Activated CD8-positive, alpha-beta memory T cell treated with anti-CD3 and anti-CD28 coated beads, Interleukin-2, amount 10 ng/mL, durations not matched to agents 7 days and 5 days (primary cell): ENCODE measurements at regions not wholly inside any gene's neighbourhood (a gene's known extent, or its start where the extent isn't known, plus 50 kb on each side); places are given as distances from the start of the nearest gene placed in this dataset.

Experiments used
- ATAC-seq: fragments of 150-1000 bp; cut with Tn5 transposase; one replicate; pipeline ENCODE4 v1.10.0; 2021; ENCODE audit warnings: moderate library complexity
- CTCF ChIA-PET: fragments of 350-600 bp; sonication (Branson Sonifier 250); formaldehyde crosslinking; loops from one replicate; lab custom pipeline; 2021; ENCODE audit warnings: antibody characterized with exemption; lab: Charles Lee
- DNase-seq: peaks from one replicate; pipeline ENCODE4 v3.0.0-alpha.2; 2020
- H3K27ac Mint-ChIP-seq: one replicate; pipeline ENCODE4 v1.8.0; 2021; ENCODE audit warnings: mild to moderate bottlenecking, mixed read lengths
- H3K27me3 Mint-ChIP-seq: one replicate; pipeline ENCODE4 v1.8.0; 2021; ENCODE audit warnings: mixed read lengths
- H3K36me3 Mint-ChIP-seq: one replicate; pipeline ENCODE4 v1.8.0; 2021; ENCODE audit warnings: mild to moderate bottlenecking, mixed read lengths
- H3K4me1 Mint-ChIP-seq: one replicate; pipeline ENCODE4 v1.8.0; 2021; ENCODE audit warnings: mixed read lengths
- H3K4me3 Mint-ChIP-seq: one replicate; pipeline ENCODE4 v1.8.0; 2021; ENCODE audit warnings: mild to moderate bottlenecking, moderate library complexity, mixed read lengths
- H3K9me3 Mint-ChIP-seq: one replicate; pipeline ENCODE4 v1.8.0; 2022; ENCODE audit warnings: low read depth, mixed read lengths

- Mint-ChIP-seq H3K9me3 (no peaks in the 10 kb centered on the region), H3K36me3 (no peaks in the 10 kb centered on the region), H3K4me3 (no peak overlapping the region), H3K4me1 (no peaks in the 10 kb centered on the region), H3K27me3 (no peaks in the 10 kb centered on the region), H3K27ac (no peak overlapping the region)
- ATAC-seq (no peak), DNase-seq (no peak)
- CTCF ChIA-PET: no interaction called here
Measured at GRCh38 chr5:143717400-143717799, 94.6 kb upstream of the HMHB1 start.

- no peak overlapping the region for H3K27ac Mint-ChIP-seq
- no peak for DNase-seq
- no peaks in the 10 kb centered on the region for H3K36me3 Mint-ChIP-seq
- CTCF ChIA-PET: no interaction called here
- H3K9me3 Mint-ChIP-seq: no peaks in the 10 kb centered on the region
- no peaks in the 10 kb centered on the region for H3K4me1 Mint-ChIP-seq
- ATAC-seq: no peak
- H3K27me3 Mint-ChIP-seq: no peaks in the 10 kb centered on the region
- no peak overlapping the region for H3K4me3 Mint-ChIP-seq
Measured at GRCh38 chr5:143716881-143717280, 95.1 kb upstream of the HMHB1 start.

- Mint-ChIP-seq H3K36me3 (no peaks in the 10 kb centered on the region), H3K9me3 (no peaks in the 10 kb centered on the region), H3K27ac (no peak overlapping the region), H3K4me3 (no peak overlapping the region), H3K4me1 (no peaks in the 10 kb centered on the region), H3K27me3 (no peaks in the 10 kb centered on the region)
- DNase-seq (no peak), ATAC-seq (no peak)
- CTCF ChIA-PET: no interaction called here
Measured at GRCh38 chr5:143715616-143716015, 96.3 kb upstream of the HMHB1 start.

- H3K9me3 Mint-ChIP-seq: no peaks in the 10 kb centered on the region
- H3K27me3 Mint-ChIP-seq: no peaks in the 10 kb centered on the region
- DNase-seq: no peak
- H3K4me3 Mint-ChIP-seq: no peak overlapping the region
- H3K36me3 Mint-ChIP-seq: no peaks in the 10 kb centered on the region
- no peaks in the 10 kb centered on the region for H3K4me1 Mint-ChIP-seq
- H3K27ac Mint-ChIP-seq: no peak overlapping the region
- ATAC-seq: no peak
- CTCF ChIA-PET: no interaction called here
Measured at GRCh38 chr5:143714629-143715028, 97.3 kb upstream of the HMHB1 start.

DNA sequence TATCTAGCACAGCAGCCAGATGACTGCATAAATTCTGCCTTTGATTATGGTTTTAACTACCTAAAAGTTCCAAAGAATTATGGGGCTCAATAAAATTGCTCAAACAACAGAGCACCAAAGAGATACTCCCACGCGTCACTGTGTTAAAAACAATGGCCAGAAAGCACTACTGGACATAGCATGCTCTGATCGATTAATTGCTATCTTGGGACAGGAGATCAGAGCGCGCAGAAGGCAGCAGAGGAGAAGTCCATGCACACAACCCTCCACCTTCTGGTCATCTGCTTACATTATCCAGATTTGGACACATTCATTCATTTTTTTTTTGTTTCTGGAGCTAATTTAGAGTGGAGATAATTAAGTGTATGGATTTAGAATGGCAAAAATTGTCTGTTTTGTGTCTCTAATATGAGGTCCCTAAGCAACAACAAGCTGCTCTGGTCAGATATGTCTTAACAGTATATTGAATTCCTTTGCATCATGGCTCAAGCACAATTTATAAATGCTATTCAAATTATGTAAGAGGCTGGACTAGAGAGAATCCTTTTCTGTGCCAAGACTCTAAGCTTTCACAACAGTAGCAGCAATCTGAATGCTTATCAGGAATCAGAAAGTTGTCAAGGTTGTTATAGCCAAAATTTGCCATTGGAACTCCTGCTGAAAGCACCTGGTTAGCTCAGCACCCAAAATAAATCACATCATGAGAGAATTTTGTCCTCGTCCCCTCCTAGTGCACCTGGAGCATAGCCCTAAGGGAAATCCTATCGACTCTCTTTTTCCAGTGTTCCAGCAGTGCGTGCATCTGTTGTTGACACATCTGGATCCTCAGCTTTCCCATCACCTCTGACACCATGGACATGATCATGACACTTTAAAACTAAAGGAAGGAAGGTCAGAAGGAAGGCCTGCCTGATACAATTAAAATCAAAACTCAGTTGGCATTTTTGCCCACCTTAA lies 98.6 kb upstream of the HMHB1 start:
- Mint-ChIP-seq H3K9me3 (no peaks in the 10 kb centered on the region), H3K4me3 (no peak overlapping the region), H3K27me3 (no peaks in the 10 kb centered on the region), H3K36me3 (no peaks in the 10 kb centered on the region), H3K27ac (no peak overlapping the region), H3K4me1 (peaks cover 3% of the 10 kb centered on the region)
- ATAC-seq (no peak), DNase-seq (no peak)
- CTCF ChIA-PET: no interaction called here

DNA sequence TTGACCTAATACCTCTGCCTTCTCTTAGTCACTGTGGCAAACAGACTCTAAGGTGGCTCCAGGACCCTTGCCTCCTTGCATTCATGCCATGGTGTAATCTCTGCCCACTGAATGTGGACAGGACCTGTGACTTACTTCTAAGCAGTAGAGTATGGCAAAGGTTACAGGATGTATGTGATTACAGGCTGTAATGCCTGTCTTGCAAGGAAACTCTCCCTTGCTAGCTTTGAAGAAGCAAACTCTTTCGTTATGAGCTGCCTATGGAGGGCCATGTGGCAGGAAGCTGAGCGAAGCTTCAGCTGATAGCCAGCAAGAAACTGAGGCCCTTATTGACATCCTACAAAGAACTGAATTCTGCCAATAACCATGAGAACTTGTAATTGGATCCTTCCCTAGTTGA lies 103.3 kb upstream of the HMHB1 start:
- Mint-ChIP-seq H3K27me3 (no peaks in the 10 kb centered on the region), H3K4me3 (no peak overlapping the region), H3K9me3 (no peaks in the 10 kb centered on the region), H3K27ac (no peak overlapping the region), H3K4me1 (peaks cover 3% of the 10 kb centered on the region), H3K36me3 (no peaks in the 10 kb centered on the region)
- CTCF ChIA-PET: no interaction called here
- ATAC-seq: peak; percentile 30
- DNase-seq: no peak

DNA sequence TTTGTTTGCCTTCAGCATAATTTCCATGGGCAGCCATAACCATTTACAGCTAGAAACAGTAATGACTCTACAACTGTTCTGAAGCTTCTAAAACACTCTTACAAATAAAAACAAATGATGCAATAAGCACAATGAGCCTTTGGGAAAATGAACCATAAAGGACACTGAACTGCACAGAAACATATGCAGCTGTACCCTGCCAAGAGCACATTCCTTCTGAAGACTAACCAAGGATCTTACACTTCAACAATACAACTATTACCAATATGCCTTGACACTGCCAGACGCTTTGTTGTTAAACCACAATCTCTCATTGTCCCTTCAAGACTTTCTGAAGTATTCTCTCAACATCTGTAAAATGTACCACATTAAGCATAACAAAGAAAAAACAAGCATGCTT lies 104.2 kb upstream of the HMHB1 start:
- H3K9me3 Mint-ChIP-seq: no peaks in the 10 kb centered on the region
- peaks cover 3% of the 10 kb centered on the region for H3K4me1 Mint-ChIP-seq
- ATAC-seq: no peak
- no peak overlapping the region for H3K4me3 Mint-ChIP-seq
- no peak for DNase-seq
- no peaks in the 10 kb centered on the region for H3K36me3 Mint-ChIP-seq
- H3K27me3 Mint-ChIP-seq: no peaks in the 10 kb centered on the region
- CTCF ChIA-PET: no interaction called here
- H3K27ac Mint-ChIP-seq: no peak overlapping the region

GRCh38 chr5:143705381-143705780 lies 106.6 kb upstream of the HMHB1 start:
- DNase-seq (no peak), ATAC-seq (no peak)
- Mint-ChIP-seq H3K9me3 (no peaks in the 10 kb centered on the region), H3K36me3 (no peaks in the 10 kb centered on the region), H3K27ac (no peak overlapping the region), H3K4me3 (no peak overlapping the region), H3K27me3 (no peaks in the 10 kb centered on the region), H3K4me1 (peaks cover 3% of the 10 kb centered on the region)
- CTCF ChIA-PET: interaction anchor here (1.2 kb wide), 1 partner anchor 11 kb away, joined by 3 read pairs; no protein-coding TSS in a partner anchor

DNA sequence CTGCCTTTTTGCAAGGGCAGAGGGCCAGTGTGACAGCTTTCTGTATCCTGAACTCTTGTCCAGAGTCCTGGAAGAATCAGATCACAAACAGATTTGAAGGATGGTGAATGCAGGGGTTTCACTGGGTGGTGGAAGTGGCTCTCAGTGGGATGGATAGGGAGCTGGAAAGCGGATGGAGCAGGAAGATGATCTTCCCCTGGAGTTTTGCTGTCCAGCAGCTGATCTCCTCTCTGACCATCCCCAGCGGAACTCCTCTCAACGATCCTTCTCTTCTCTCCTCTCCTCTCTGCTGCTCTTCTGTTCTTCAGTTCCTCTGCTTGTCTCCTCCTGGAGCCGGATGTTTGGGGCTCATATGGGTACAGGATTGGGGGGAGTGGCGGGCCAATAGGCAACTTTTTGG lies 108.3 kb upstream of the HMHB1 start:
- Mint-ChIP-seq H3K9me3 (no peaks in the 10 kb centered on the region), H3K4me3 (no peak overlapping the region), H3K27ac (no peak overlapping the region), H3K27me3 (no peaks in the 10 kb centered on the region), H3K36me3 (no peaks in the 10 kb centered on the region), H3K4me1 (peaks cover 11% of the 10 kb centered on the region)
- CTCF ChIA-PET: interaction anchor here (0.6 kb wide), 1 partner anchor 52 kb away, joined by 3 read pairs; no protein-coding TSS in a partner anchor
- ATAC-seq (no peak), DNase-seq (no peak)

- no peaks in the 10 kb centered on the region for H3K9me3 Mint-ChIP-seq
- H3K4me1 Mint-ChIP-seq: peaks cover 24% of the 10 kb centered on the region
- no peak overlapping the region for H3K4me3 Mint-ChIP-seq
- CTCF ChIA-PET: interaction anchor here (0.9 kb wide), 1 partner anchor 123 kb away, joined by 3 read pairs; no protein-coding TSS in a partner anchor
- peaks cover 4% of the 10 kb centered on the region for H3K36me3 Mint-ChIP-seq
- ATAC-seq (no peak), DNase-seq (no peak)
- no peak overlapping the region for H3K27ac Mint-ChIP-seq
- no peaks in the 10 kb centered on the region for H3K27me3 Mint-ChIP-seq
Measured at GRCh38 chr5:143701493-143701892, 110.5 kb upstream of the HMHB1 start.

DNA sequence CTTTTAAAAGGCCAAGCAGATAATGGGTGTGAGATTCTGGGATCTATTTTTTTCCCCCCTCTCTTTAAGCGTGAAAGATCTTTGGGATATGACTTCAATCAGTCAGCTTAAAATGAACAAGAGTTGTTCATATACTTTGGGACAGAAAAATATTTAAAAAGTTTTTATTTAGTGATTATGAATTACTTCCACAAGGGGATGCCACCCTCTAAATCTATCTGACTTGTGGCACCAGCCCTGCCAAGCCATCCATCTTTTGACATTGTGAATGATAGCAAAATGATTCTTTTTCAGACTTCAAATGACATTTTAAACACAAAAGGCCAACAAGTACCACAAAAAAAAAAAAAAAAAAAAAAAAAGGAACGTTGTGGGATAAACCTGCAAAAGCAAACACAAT lies 111.0 kb upstream of the HMHB1 start:
- Mint-ChIP-seq H3K36me3 (peaks cover 6% of the 10 kb centered on the region), H3K4me1 (peaks cover 24% of the 10 kb centered on the region), H3K9me3 (no peaks in the 10 kb centered on the region), H3K27ac (no peak overlapping the region), H3K4me3 (no peak overlapping the region), H3K27me3 (no peaks in the 10 kb centered on the region)
- CTCF ChIA-PET: interaction anchor here (0.9 kb wide), 1 partner anchor 124 kb away, joined by 3 read pairs; no protein-coding TSS in a partner anchor
- no peak for DNase-seq
- ATAC-seq: no peak

DNA sequence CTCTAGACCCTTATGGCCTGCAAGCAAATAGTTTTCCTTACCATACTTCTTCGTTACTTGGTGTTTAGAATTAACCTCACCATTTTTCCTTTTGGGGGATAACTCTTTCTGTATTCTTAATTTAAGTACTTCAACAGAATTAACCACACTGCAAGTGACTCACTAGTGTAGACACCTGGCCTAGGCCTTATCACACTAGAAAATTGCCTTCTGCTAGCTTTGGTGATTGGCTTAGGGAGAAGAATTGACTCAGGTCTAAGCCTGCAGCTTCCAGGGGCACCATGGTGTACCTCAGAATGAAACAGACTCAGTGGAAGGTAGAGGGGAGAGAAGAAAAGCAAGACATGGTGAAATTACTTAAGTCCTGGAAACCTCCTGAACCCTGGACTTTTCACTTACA lies 112.8 kb upstream of the HMHB1 start:
- H3K9me3 Mint-ChIP-seq: peaks cover 6% of the 10 kb centered on the region
- H3K4me3 Mint-ChIP-seq: no peak overlapping the region
- H3K4me1 Mint-ChIP-seq: peaks cover 39% of the 10 kb centered on the region
- H3K27me3 Mint-ChIP-seq: no peaks in the 10 kb centered on the region
- ATAC-seq (peak; percentile 68), DNase-seq (peak; percentile 42)
- CTCF ChIA-PET: no interaction called here
- H3K27ac Mint-ChIP-seq: no peak overlapping the region
- peaks cover 13% of the 10 kb centered on the region for H3K36me3 Mint-ChIP-seq

- Mint-ChIP-seq H3K27me3 (no peaks in the 10 kb centered on the region), H3K4me3 (no peak overlapping the region), H3K27ac (peak overlapping the region; percentile 26), H3K9me3 (peaks cover 6% of the 10 kb centered on the region), H3K36me3 (peaks cover 13% of the 10 kb centered on the region), H3K4me1 (peaks cover 43% of the 10 kb centered on the region)
- ATAC-seq: no peak
- CTCF ChIA-PET: no interaction called here
- DNase-seq: peak; percentile 42
Measured at GRCh38 chr5:143698574-143698973, 113.4 kb upstream of the HMHB1 start.

- H3K27ac Mint-ChIP-seq: no peak overlapping the region
- H3K27me3 Mint-ChIP-seq: no peaks in the 10 kb centered on the region
- no peak overlapping the region for H3K4me3 Mint-ChIP-seq
- H3K36me3 Mint-ChIP-seq: peaks cover 17% of the 10 kb centered on the region
- peaks cover 6% of the 10 kb centered on the region for H3K9me3 Mint-ChIP-seq
- DNase-seq (no peak), ATAC-seq (no peak)
- H3K4me1 Mint-ChIP-seq: peaks cover 53% of the 10 kb centered on the region
- CTCF ChIA-PET: no interaction called here
Measured at GRCh38 chr5:143696921-143697320, 115.0 kb upstream of the HMHB1 start.
